Kidney (tissue), 13 donors: ENCODE measurements at regions not wholly inside any gene's neighbourhood (a gene's known extent, or its start where the extent isn't known, plus 50 kb on each side); places are given as distances from the start of the nearest gene placed in this dataset.

Experiments used
- DNase-seq, 5 donors: peaks; one replicate each; pipeline ENCODE4 v3.0.0-alpha.2; 2013 to 2020
- FAIRE-seq: peaks from 2 replicates; lab custom pipeline; 2012; peaks lifted over from hg19 to GRCh38; lab: Jason Lieb, UNC
- H3K27ac ChIP-seq, 2 donors: one replicate each; pipeline ENCODE4 v1.7.0; 2013; ENCODE audit warnings: low read depth in 2 of 2, low read length in 2 of 2, inconsistent platforms in 1 of 2
- H3K27me3 ChIP-seq: one replicate; pipeline ENCODE4 v1.7.1; 2013; ENCODE audit warnings: low read length, inconsistent platforms; ENCODE audit not compliant: control insufficient read depth, insufficient read depth
- H3K36me3 ChIP-seq, 3 donors: one replicate each; pipeline versions ENCODE4 v1.7.0 to v1.7.1; 2013; ENCODE audit warnings: low read length in 3 of 3, control low read depth in 1 of 3, inconsistent platforms in 1 of 3; ENCODE audit not compliant: insufficient read depth in 3 of 3, control insufficient read depth in 2 of 3
- H3K4me1 ChIP-seq, 3 donors: one replicate each; pipeline versions ENCODE4 v1.7.0 to v1.7.1; 2013; ENCODE audit warnings: low read length in 3 of 3, inconsistent platforms in 1 of 3, low read depth in 1 of 3; ENCODE audit not compliant: control insufficient read depth in 2 of 3, insufficient read depth in 2 of 3
- H3K4me3 ChIP-seq, 3 donors: one replicate each; pipeline versions ENCODE4 v1.7.0 to v1.8.1; 2013; ENCODE audit warnings: low read length in 3 of 3, control low read depth in 1 of 3, inconsistent platforms in 1 of 3
- H3K9ac ChIP-seq, 3 donors: one replicate each; pipeline versions ENCODE4 v1.7.0 to v1.7.1; 2013; ENCODE audit warnings: low read length in 3 of 3, control low read depth in 1 of 3, inconsistent platforms in 1 of 3
- H3K9me3 ChIP-seq, 3 donors: one replicate each; pipeline versions ENCODE4 v1.7.0 to v1.7.1; 2013; ENCODE audit warnings: low read length in 3 of 3, control low read depth in 1 of 3, inconsistent platforms in 1 of 3; ENCODE audit not compliant: control insufficient read depth in 2 of 3, insufficient read depth in 1 of 3
- intact Hi-C: fragments of 100-400 bp; cut with DNase I; formaldehyde crosslinking; loops from one replicate; pipeline ENCODE4 v1.11.1; 2022
- TF ChIP-seq, protein P1 (sequence below): IDR thresholded peaks from 3 replicates; pipeline ENCODE4 v1.5.1; 2012; ENCODE audit warnings: mild to moderate bottlenecking, moderate library complexity, borderline replicate concordance; ENCODE audit not compliant: insufficient read depth; ENCODE audit errors: extremely low read depth
- donor health status: control.
- donor health status: control.
- donor health status: control.
- donor health status: control.
- donor health status: control.
- donor health status: DM: yes; HTN: yes; CAD: no.
- donor health status: Normal renal cell carcinoma (clear cell type).

DNA sequence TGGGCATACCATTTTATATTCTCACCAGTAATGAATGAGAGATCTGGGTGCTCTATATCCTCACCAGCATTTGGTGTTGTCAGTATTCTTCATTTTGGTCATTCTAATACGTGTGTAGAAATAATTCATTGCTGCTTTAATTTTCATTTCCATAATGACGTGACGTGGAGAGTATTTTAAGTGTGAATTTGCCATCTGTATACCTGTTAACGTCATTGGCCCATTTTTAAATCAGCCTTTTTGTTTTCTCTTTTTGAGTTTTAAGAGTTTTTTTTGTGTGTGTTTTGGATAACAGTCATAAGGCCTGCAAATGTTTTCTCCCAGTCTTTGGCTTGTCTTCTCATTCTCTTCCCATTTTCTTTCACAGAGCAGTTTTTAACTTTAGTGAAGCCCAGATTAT is 74.4 kb upstream of the SYT1 start:
- DNase-seq (no peak), FAIRE-seq (no peak)
- H3K9me3 ChIP-seq, result no peaks in the 10 kb centered on the region
- no peaks in the 10 kb centered on the region for H3K27me3 ChIP-seq
- no peak overlapping the region for H3K27ac ChIP-seq
- H3K4me3 ChIP-seq, result no peak overlapping the region
- H3K9ac ChIP-seq, result no peak overlapping the region
- intact Hi-C loops, result no loop called here
- H3K4me1 ChIP-seq, result peaks cover 0 to 3% (median 0%) of the 10 kb centered on the region in 3 donors
- TF ChIP-seq, protein P1, sequence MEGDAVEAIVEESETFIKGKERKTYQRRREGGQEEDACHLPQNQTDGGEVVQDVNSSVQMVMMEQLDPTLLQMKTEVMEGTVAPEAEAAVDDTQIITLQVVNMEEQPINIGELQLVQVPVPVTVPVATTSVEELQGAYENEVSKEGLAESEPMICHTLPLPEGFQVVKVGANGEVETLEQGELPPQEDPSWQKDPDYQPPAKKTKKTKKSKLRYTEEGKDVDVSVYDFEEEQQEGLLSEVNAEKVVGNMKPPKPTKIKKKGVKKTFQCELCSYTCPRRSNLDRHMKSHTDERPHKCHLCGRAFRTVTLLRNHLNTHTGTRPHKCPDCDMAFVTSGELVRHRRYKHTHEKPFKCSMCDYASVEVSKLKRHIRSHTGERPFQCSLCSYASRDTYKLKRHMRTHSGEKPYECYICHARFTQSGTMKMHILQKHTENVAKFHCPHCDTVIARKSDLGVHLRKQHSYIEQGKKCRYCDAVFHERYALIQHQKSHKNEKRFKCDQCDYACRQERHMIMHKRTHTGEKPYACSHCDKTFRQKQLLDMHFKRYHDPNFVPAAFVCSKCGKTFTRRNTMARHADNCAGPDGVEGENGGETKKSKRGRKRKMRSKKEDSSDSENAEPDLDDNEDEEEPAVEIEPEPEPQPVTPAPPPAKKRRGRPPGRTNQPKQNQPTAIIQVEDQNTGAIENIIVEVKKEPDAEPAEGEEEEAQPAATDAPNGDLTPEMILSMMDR, result no peak
- H3K36me3 ChIP-seq, result no peaks in the 10 kb centered on the region

DNA sequence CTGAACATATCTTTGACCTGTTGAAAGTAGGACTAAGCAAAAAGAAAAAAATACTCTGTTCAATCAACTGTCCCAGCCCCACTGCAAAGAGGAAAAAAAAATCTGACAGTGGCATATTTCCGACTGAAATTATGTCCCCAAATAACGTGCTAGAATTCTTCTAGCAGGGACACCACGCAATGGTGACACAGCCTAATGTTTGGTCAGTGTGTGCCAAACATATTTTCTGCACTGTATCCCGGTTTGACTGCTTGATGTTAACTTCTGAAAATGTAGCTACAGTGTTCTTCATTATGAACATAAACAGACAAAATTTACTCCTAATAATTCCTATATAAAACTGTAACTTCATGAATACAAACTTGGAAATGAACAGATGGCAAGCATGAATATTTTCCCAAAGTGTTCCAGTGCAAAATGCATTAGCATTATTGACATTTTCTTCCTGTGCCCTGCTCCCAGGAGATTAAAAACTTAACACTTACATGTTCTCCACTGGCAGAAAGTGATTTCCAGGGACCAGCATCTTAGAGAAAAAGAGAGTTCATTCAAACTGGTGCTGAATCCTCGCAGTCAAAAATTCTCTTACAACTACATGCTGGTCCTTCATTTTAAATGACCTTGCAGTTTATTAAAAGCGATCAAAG is 72.4 kb upstream of the SYT1 start:
- no peak overlapping the region for H3K9ac ChIP-seq
- peaks cover 0 to 3% (median 0%) of the 10 kb centered on the region in 3 donors for H3K9me3 ChIP-seq
- FAIRE-seq (no peak), DNase-seq (no peak)
- H3K27me3 ChIP-seq, result no peaks in the 10 kb centered on the region
- no peaks in the 10 kb centered on the region for H3K36me3 ChIP-seq
- no peak overlapping the region for H3K27ac ChIP-seq
- peaks cover 0 to 3% (median 0%) of the 10 kb centered on the region in 3 donors for H3K4me1 ChIP-seq
- TF ChIP-seq, protein P1, result no peak
- H3K4me3 ChIP-seq, result no peak overlapping the region
- intact Hi-C loops, result no loop called here

DNA sequence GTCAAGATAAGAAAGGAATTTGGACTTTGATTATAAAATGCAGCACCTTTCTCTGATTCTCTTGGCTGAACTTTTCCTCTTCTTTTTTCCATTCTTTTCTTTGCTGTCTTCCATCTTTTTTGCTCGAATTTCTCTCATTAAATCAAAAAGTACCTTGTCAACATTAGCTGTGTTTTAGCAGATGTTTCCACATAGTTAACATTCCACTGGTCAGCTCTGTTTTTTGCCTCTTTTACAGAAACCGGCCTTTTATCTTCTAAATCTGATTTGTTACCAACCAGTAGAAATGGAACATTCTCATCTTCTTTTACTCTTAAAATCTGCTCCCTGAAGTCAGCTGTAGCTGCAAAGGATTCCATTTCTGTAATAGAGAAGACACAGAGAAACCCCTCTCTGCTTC is 71.1 kb upstream of the SYT1 start:
- peak in 1 of 5 donors; percentile 9 for DNase-seq
- TF ChIP-seq, protein P1, result no peak
- Histone ChIP-seq H3K4me1 (no peaks in the 10 kb centered on the region), H3K9ac (no peak overlapping the region), H3K27me3 (no peaks in the 10 kb centered on the region), H3K4me3 (no peak overlapping the region), H3K36me3 (no peaks in the 10 kb centered on the region), H3K27ac (no peak overlapping the region), H3K9me3 (peaks cover 0 to 3% (median 0%) of the 10 kb centered on the region in 3 donors)
- intact Hi-C loops, result no loop called here
- FAIRE-seq, result no peak
